GM23338 (cell line): ENCODE measurements at regions not wholly inside any gene's neighbourhood (a gene's known extent, or its start where the extent isn't known, plus 50 kb on each side); places are given as distances from the start of the nearest gene placed in this dataset.

Experiments
- ATAC-seq: fragments of 200-7000 bp; cut with Tn5 transposase; 3 replicates; pipeline ENCODE4 v1.9.1; 2020
- DNase-seq: peaks from one replicate; pipeline ENCODE4 v3.0.0-alpha.2; 2015; ENCODE audit warnings: low spot score
- H2AFZ ChIP-seq: fragments of 200-600 bp; sonication (generic); 2 replicates; pipeline ENCODE4 v1.8.0; 2016; ENCODE audit warnings: antibody characterized with exemption, mild to moderate bottlenecking, moderate library complexity
- H3F3A ChIP-seq: fragments of 200-600 bp; sonication (generic); replicated peaks from 2 replicates; pipeline ENCODE4 v1.8.0; 2017; ENCODE audit warnings: antibody characterized with exemption, mixed run types, low read depth
- H3K27ac ChIP-seq: fragments of 200-600 bp; sonication (generic); 2 replicates; pipeline ENCODE4 v1.6.1; 2016; ENCODE audit warnings: low read depth
- H3K27me3 ChIP-seq: fragments of 200-600 bp; sonication (generic); 2 replicates; pipeline ENCODE4 v1.8.0; 2016; ENCODE audit warnings: mild to moderate bottlenecking, mixed run types, moderate library complexity; ENCODE audit not compliant: insufficient read depth
- H3K36me3 ChIP-seq: fragments of 200-600 bp; sonication (generic); 2 replicates; pipeline ENCODE4 v1.8.0; 2016; ENCODE audit warnings: mild to moderate bottlenecking; ENCODE audit not compliant: insufficient read depth
- H3K4me1 ChIP-seq: fragments of 200-600 bp; sonication (generic); 2 replicates; pipeline ENCODE4 v1.8.0; 2016; ENCODE audit warnings: mild to moderate bottlenecking, moderate library complexity; ENCODE audit not compliant: insufficient read depth
- H3K4me2 ChIP-seq: fragments of 200-600 bp; sonication (generic); 2 replicates; pipeline ENCODE4 v1.7.1; 2017; ENCODE audit warnings: mixed run types
- H3K4me3 ChIP-seq: fragments of 200-600 bp; sonication (generic); 2 replicates; pipeline ENCODE4 v1.6.1; 2016; ENCODE audit warnings: mixed run types
- H3K79me2 ChIP-seq: fragments of 200-600 bp; sonication (generic); replicated peaks from 2 replicates; pipeline ENCODE4 v1.8.0; 2017; ENCODE audit warnings: mild to moderate bottlenecking; ENCODE audit not compliant: insufficient read depth
- H3K9me2 ChIP-seq: fragments of 200-600 bp; sonication (generic); 2 replicates; pipeline ENCODE4 v1.8.0; 2017; ENCODE audit not compliant: insufficient read depth
- H4K20me1 ChIP-seq: fragments of 200-600 bp; sonication (generic); replicated peaks from 2 replicates; pipeline ENCODE4 v1.8.0; 2017; ENCODE audit warnings: mild to moderate bottlenecking; ENCODE audit not compliant: insufficient read depth
- H3K27ac Mint-ChIP-seq: 2 replicates; pipeline ENCODE4 v1.8.0; 2020; ENCODE audit warnings: inconsistent platforms, mild to moderate bottlenecking, moderate library complexity, mixed read lengths
- H3K27me3 Mint-ChIP-seq: 3 replicates; pipeline ENCODE4 v1.8.0; 2022; ENCODE audit warnings: low read depth, mild to moderate bottlenecking, moderate library complexity, mixed read lengths, inconsistent platforms; ENCODE audit not compliant: insufficient read depth, poor library complexity
- H3K36me3 Mint-ChIP-seq: 3 replicates; pipeline ENCODE4 v1.8.0; 2021; ENCODE audit warnings: low read depth, mild to moderate bottlenecking, inconsistent platforms, moderate library complexity, mixed read lengths
- H3K4me1 Mint-ChIP-seq: 3 replicates; pipeline ENCODE4 v1.8.0; 2020; ENCODE audit warnings: mild to moderate bottlenecking, inconsistent platforms, mixed read lengths
- H3K4me3 Mint-ChIP-seq: 3 replicates; pipeline ENCODE4 v1.8.0; 2021; ENCODE audit warnings: moderate library complexity, mild to moderate bottlenecking, inconsistent platforms, mixed read lengths
- H3K9me3 Mint-ChIP-seq: 3 replicates; pipeline ENCODE4 v1.8.0; 2020; ENCODE audit warnings: moderate library complexity, mild to moderate bottlenecking, inconsistent platforms, mixed read lengths
- CREB1 ChIP-seq: fragments of 250-450 bp; sonication (Bioruptor Pico); IDR thresholded peaks from 2 replicates; pipeline ENCODE4 v1.5.0; 2020; ENCODE audit warnings: low read depth, mild to moderate bottlenecking, moderate library complexity
- ETS1 ChIP-seq: IDR thresholded peaks from 2 replicates; pipeline ENCODE4 v1.6.1; 2016; ENCODE audit warnings: antibody characterized with exemption
- EZH2phosphoT487 ChIP-seq: fragments of 200-600 bp; sonication (generic); IDR thresholded peaks from one replicate; pipeline ENCODE4 v1.8.1; 2018; ENCODE audit warnings: antibody characterized with exemption; ENCODE audit not compliant: unreplicated experiment
- JUNB ChIP-seq: IDR thresholded peaks from one replicate; pipeline ENCODE4 v1.6.1; 2016; ENCODE audit warnings: antibody characterized with exemption; ENCODE audit not compliant: unreplicated experiment
- NANOG ChIP-seq: IDR thresholded peaks from 2 replicates; pipeline ENCODE4 v1.6.1; 2016; ENCODE audit warnings: antibody characterized with exemption, borderline replicate concordance
- POLR2AphosphoS5 ChIP-seq: IDR thresholded peaks from 2 replicates; pipeline ENCODE4 v1.6.1; 2016; ENCODE audit warnings: antibody characterized with exemption, low read depth
- STAT1 ChIP-seq: IDR thresholded peaks from one replicate; pipeline ENCODE4 v1.6.1; 2016; ENCODE audit warnings: antibody characterized with exemption; ENCODE audit not compliant: unreplicated experiment
- ZNF114 ChIP-seq: fragments of 250-450 bp; sonication (Bioruptor Pico); IDR thresholded peaks from 2 replicates; pipeline ENCODE4 v1.5.0; 2020; ENCODE audit warnings: mild to moderate bottlenecking, moderate library complexity
- ZNF331 ChIP-seq: fragments of 250-450 bp; sonication (Bioruptor Pico); IDR thresholded peaks from 2 replicates; pipeline ENCODE4 v1.5.0; 2020; ENCODE audit warnings: low read depth, mild to moderate bottlenecking, moderate library complexity
- TF ChIP-seq, protein P1 (sequence below), 2 experiments: fragments of 200-600 bp in 1 of 2; sonication (generic) in 1 of 2; conservative IDR thresholded peaks; 2 replicates each; pipeline versions ENCODE4 v1.5.1 to v1.6.1; 2016 to 2017; ENCODE audit warnings: antibody characterized with exemption in 2 of 2, low read depth in 2 of 2, mild to moderate bottlenecking in 2 of 2, moderate library complexity in 1 of 2
- TF ChIP-seq, protein P2 (sequence below): IDR thresholded peaks from one replicate; pipeline ENCODE4 v1.6.1; 2018; ENCODE audit warnings: antibody characterized with exemption; ENCODE audit not compliant: unreplicated experiment

- Histone ChIP-seq H3F3A (no peaks in the 10 kb centered on the region), H3K4me1 (no peaks in the 10 kb centered on the region), H4K20me1 (no peaks in the 10 kb centered on the region), H3K79me2 (no peaks in the 10 kb centered on the region), H3K27me3 (no peaks in the 10 kb centered on the region), H2AFZ (no peak overlapping the region), H3K27ac (no peak overlapping the region), H3K36me3 (no peaks in the 10 kb centered on the region), H3K9me2 (no peaks in the 10 kb centered on the region), H3K4me3 (no peak overlapping the region), H3K4me2 (no peak overlapping the region)
- Mint-ChIP-seq H3K27me3 (no peaks in the 10 kb centered on the region), H3K36me3 (0 out of 3 replicates have a peak, but pooled peaks cover 2% of the 10 kb centered on the region), H3K27ac (no peak overlapping the region), H3K9me3 (peaks cover 4% of the 10 kb centered on the region; the same call in 2 of the 3 replicates), H3K4me3 (no peak overlapping the region), H3K4me1 (no peaks in the 10 kb centered on the region)
- DNase-seq (no peak), ATAC-seq (no peak)
- TF ChIP-seq EZH2phosphoT487 (no peak), JUNB (no peak), POLR2AphosphoS5 (no peak), ZNF114 (CRISPR knock-in tag) (no peak), ETS1 (no peak), CREB1 (CRISPR knock-in tag) (no peak), STAT1 (no peak)
- TF ChIP-seq, protein P1, sequence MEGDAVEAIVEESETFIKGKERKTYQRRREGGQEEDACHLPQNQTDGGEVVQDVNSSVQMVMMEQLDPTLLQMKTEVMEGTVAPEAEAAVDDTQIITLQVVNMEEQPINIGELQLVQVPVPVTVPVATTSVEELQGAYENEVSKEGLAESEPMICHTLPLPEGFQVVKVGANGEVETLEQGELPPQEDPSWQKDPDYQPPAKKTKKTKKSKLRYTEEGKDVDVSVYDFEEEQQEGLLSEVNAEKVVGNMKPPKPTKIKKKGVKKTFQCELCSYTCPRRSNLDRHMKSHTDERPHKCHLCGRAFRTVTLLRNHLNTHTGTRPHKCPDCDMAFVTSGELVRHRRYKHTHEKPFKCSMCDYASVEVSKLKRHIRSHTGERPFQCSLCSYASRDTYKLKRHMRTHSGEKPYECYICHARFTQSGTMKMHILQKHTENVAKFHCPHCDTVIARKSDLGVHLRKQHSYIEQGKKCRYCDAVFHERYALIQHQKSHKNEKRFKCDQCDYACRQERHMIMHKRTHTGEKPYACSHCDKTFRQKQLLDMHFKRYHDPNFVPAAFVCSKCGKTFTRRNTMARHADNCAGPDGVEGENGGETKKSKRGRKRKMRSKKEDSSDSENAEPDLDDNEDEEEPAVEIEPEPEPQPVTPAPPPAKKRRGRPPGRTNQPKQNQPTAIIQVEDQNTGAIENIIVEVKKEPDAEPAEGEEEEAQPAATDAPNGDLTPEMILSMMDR (conservative IDR thresholded peaks at IDR 0.05; ENCODE audit: low read depth in 2 of 2), result no peak
- TF ChIP-seq, protein P2, sequence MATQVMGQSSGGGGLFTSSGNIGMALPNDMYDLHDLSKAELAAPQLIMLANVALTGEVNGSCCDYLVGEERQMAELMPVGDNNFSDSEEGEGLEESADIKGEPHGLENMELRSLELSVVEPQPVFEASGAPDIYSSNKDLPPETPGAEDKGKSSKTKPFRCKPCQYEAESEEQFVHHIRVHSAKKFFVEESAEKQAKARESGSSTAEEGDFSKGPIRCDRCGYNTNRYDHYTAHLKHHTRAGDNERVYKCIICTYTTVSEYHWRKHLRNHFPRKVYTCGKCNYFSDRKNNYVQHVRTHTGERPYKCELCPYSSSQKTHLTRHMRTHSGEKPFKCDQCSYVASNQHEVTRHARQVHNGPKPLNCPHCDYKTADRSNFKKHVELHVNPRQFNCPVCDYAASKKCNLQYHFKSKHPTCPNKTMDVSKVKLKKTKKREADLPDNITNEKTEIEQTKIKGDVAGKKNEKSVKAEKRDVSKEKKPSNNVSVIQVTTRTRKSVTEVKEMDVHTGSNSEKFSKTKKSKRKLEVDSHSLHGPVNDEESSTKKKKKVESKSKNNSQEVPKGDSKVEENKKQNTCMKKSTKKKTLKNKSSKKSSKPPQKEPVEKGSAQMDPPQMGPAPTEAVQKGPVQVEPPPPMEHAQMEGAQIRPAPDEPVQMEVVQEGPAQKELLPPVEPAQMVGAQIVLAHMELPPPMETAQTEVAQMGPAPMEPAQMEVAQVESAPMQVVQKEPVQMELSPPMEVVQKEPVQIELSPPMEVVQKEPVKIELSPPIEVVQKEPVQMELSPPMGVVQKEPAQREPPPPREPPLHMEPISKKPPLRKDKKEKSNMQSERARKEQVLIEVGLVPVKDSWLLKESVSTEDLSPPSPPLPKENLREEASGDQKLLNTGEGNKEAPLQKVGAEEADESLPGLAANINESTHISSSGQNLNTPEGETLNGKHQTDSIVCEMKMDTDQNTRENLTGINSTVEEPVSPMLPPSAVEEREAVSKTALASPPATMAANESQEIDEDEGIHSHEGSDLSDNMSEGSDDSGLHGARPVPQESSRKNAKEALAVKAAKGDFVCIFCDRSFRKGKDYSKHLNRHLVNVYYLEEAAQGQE, result no peak
These were observed 779.6 kb downstream of the DACH1 start for GRCh38 chr13:71087432-71087831.

- H3K4me3 Mint-ChIP-seq, result no peak overlapping the region
- H3K79me2 ChIP-seq, result no peaks in the 10 kb centered on the region
- H3K4me1 Mint-ChIP-seq, result no peaks in the 10 kb centered on the region
- H3K27me3 Mint-ChIP-seq, result no peaks in the 10 kb centered on the region
- no peak for ATAC-seq
- H3K27ac ChIP-seq, result no peak overlapping the region
- H3K36me3 ChIP-seq, result no peaks in the 10 kb centered on the region
- H3K4me1 ChIP-seq, result no peaks in the 10 kb centered on the region
- no peak overlapping the region for H2AFZ ChIP-seq
- H3K27me3 ChIP-seq, result no peaks in the 10 kb centered on the region
- H3K27ac Mint-ChIP-seq, result no peak overlapping the region
- peaks cover 4% of the 10 kb centered on the region; the same call in 2 of the 3 replicates for H3K9me3 Mint-ChIP-seq
- no peak for DNase-seq
- 0 out of 3 replicates have a peak, but pooled peaks cover 2% of the 10 kb centered on the region for H3K36me3 Mint-ChIP-seq
- no peaks in the 10 kb centered on the region for H3F3A ChIP-seq
- no peak overlapping the region for H3K4me3 ChIP-seq
- no peaks in the 10 kb centered on the region for H4K20me1 ChIP-seq
- H3K4me2 ChIP-seq, result no peak overlapping the region
- H3K9me2 ChIP-seq, result no peaks in the 10 kb centered on the region
- TF ChIP-seq CREB1 (CRISPR knock-in tag), result no peak
- no peak for TF ChIP-seq ZNF331
- TF ChIP-seq, protein P1 (conservative IDR thresholded peaks at IDR 0.05; ENCODE audit: low read depth in 2 of 2), result no peak
- TF ChIP-seq POLR2AphosphoS5, result no peak
- no peak for TF ChIP-seq EZH2phosphoT487
- TF ChIP-seq NANOG, result no peak
- TF ChIP-seq, protein P2, result no peak
These were observed 780.0 kb downstream of the DACH1 start for GRCh38 chr13:71087006-71087405.
